ENCODE measurements at regions not wholly inside any gene's neighbourhood (a gene's known extent, or its start where the extent isn't known, plus 50 kb on each side); places are given as distances from the start of the nearest gene placed in this dataset.

DNA sequence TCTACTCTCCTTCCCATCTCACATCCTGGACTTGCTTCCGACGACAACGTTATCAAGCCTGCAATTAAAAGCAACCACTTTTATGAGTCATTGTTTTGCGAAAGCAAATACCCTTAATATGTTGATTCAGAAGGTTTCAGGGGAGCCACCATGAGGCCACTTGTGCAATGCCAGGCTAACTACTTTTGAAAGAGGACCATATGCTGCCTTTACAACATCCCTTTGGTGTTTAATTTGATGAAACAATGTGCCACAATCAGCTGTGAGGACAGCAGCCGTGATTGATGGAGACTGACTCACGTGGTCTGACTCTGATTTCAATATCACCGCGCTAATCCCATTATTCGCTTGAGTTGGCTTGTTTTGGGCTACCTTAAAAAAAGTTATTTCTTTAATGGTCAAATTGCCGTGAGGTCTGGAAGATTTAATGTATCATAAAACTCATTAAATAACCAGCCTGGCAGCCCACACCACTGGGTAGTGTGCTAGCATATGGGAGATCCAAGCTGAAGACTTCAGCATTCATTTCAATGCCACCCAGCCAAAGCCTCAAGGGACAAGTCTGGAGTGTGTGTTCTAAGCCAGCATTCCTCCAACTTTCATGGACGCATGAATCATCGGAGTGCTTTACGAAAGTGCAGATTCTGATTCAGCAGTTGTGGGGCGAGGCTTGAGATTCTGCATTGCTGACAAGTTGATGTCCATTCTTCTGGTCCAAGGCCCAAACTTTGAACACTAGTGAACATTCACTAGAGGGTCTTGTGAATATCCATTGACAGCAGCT, 73.3 kb upstream of the PAXBP1 start:
- 80 to 82% methylated on average over 14 of the region's 14 CpGs for WGBS, 2 donors
- no peaks in the 10 kb centered on the region for H3K9me3 ChIP-seq
- no peaks in the 10 kb centered on the region for H3K4me1 ChIP-seq
- H3K27me3 ChIP-seq, result no peaks in the 10 kb centered on the region
- H3K4me3 ChIP-seq, result no peak overlapping the region
- TF ChIP-seq POLR2A (IDR thresholded peaks at IDR 0.05), result no peak
- TF ChIP-seq, protein P1, sequence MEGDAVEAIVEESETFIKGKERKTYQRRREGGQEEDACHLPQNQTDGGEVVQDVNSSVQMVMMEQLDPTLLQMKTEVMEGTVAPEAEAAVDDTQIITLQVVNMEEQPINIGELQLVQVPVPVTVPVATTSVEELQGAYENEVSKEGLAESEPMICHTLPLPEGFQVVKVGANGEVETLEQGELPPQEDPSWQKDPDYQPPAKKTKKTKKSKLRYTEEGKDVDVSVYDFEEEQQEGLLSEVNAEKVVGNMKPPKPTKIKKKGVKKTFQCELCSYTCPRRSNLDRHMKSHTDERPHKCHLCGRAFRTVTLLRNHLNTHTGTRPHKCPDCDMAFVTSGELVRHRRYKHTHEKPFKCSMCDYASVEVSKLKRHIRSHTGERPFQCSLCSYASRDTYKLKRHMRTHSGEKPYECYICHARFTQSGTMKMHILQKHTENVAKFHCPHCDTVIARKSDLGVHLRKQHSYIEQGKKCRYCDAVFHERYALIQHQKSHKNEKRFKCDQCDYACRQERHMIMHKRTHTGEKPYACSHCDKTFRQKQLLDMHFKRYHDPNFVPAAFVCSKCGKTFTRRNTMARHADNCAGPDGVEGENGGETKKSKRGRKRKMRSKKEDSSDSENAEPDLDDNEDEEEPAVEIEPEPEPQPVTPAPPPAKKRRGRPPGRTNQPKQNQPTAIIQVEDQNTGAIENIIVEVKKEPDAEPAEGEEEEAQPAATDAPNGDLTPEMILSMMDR (IDR thresholded peaks at IDR 0.05), result no peak
- H3K36me3 ChIP-seq (ENCODE audit: low read depth, missing control alignments), result no peaks in the 10 kb centered on the region
- peak; percentile 18 for DNase-seq
- H3K27ac ChIP-seq, result no peak overlapping the region
- intact Hi-C loops (cut with DNase I; ENCODE audit: low total_unique reads), result no loop called here

DNA sequence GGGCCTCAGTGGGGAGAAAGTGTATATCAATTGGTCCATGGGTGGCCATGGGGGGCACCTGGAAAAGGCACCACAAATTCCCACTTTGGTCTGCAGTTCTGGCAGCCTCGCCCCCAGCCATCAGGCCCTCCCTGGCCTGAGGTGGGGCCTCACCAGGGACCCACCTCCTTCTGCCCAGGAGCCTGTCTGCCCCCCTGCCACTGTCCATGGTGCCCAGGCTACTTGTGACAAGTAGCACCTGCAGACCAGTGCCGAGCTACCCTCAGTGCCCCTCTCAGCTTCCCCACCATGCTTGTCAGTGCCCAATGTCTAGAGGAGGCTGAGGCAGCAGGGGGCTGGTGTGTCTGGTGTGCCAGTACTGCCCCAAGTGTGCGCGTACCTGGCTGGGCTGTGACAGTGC, 87.1 kb upstream of the PAXBP1 start:
- no peak overlapping the region for H3K4me3 ChIP-seq
- 96% methylated on average over 4 of the region's 4 CpGs; no CpG with 5 or more reads in 1 of the 2 donors for WGBS, 2 donors
- H3K27ac ChIP-seq, result no peak overlapping the region
- no peaks in the 10 kb centered on the region for H3K27me3 ChIP-seq
- H3K4me1 ChIP-seq, result no peaks in the 10 kb centered on the region
- no peaks in the 10 kb centered on the region for H3K36me3 ChIP-seq (ENCODE audit: low read depth, missing control alignments)
- no peak for DNase-seq
- no peak for TF ChIP-seq POLR2A (IDR thresholded peaks at IDR 0.05)
- TF ChIP-seq, protein P1 (IDR thresholded peaks at IDR 0.05), result no peak
- no peaks in the 10 kb centered on the region for H3K9me3 ChIP-seq
- intact Hi-C loops (cut with DNase I; ENCODE audit: low total_unique reads), result no loop called here

DNA sequence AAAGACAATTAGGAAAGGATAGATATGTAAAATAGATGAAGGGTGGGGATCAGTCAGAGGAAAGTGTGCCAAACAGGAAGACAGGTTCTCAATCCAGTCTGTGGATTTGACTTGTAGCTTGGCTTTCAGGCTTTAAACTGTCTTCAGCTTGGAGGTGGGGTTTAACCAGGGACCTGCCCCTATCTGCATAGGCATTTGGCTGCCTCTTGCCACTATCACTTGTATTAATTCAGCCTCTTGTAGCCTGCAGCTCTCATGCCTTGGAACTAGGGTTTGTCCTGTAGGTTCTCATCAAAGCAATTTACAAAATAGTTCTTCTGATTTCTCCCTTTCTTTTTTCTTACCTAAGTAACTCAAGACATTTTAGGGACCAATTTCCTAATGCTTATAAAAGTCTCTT, 88.8 kb upstream of the PAXBP1 start:
- TF ChIP-seq, protein P1 (IDR thresholded peaks at IDR 0.05), result no peak
- no peak for TF ChIP-seq POLR2A (IDR thresholded peaks at IDR 0.05)
- Histone ChIP-seq H3K27ac (no peak overlapping the region), H3K36me3 (ENCODE audit: low read depth, missing control alignments) (no peaks in the 10 kb centered on the region), H3K9me3 (no peaks in the 10 kb centered on the region), H3K27me3 (no peaks in the 10 kb centered on the region), H3K4me1 (no peaks in the 10 kb centered on the region), H3K4me3 (no peak overlapping the region)
- intact Hi-C loops (cut with DNase I; ENCODE audit: low total_unique reads), result no loop called here
- DNase-seq, result no peak

DNA sequence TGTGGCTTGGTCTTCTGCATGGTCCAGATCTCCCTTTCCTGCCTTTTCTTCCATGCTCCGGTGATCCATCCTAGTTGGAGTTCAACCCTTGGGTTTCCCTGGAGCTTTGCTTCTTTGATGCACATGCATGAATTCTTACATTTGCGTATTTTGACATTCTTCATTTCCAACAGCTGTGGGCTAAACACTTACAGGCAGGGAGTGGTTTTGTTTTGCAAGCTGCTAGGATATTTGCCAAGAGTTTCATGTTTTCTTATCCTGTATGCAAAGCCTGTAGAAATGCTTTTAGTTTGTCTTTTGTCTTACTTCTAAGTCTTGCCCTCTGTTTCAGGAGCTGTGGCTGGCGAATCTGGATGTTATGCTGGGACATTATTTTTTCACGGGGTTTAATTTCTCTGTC, 90.3 kb upstream of the PAXBP1 start:
- H3K27me3 ChIP-seq, result no peaks in the 10 kb centered on the region
- H3K27ac ChIP-seq, result no peak overlapping the region
- no peaks in the 10 kb centered on the region for H3K9me3 ChIP-seq
- no peak for DNase-seq
- no peaks in the 10 kb centered on the region for H3K36me3 ChIP-seq (ENCODE audit: low read depth, missing control alignments)
- H3K4me1 ChIP-seq, result no peaks in the 10 kb centered on the region
- 64 to 66% methylated on average over 4 of the region's 4 CpGs for WGBS, 2 donors
- H3K4me3 ChIP-seq, result no peak overlapping the region
- no peak for TF ChIP-seq POLR2A (IDR thresholded peaks at IDR 0.05)
- TF ChIP-seq, protein P1 (IDR thresholded peaks at IDR 0.05), result no peak
- intact Hi-C loops (cut with DNase I; ENCODE audit: low total_unique reads), result no loop called here

DNA sequence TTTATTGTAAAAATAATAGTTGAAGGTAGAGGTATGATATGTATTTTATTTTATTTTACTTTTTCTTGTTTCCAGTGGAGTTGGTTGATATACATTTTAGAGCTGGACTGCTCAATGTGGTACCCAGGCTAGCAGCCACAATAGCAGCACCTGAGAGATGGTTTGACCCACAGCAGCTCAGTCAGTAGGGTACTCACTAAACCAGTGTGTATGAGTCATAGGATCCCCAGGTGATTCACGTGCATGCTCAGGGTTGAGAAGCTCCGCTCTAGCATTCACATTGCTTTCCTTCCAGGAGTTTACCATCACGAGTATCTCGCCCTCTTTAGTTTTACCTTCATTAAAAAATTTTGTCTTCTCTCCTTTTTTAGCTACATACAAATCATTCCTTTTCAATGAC, 96.0 kb upstream of the PAXBP1 start:
- DNase-seq, result no peak
- no peak for TF ChIP-seq POLR2A (IDR thresholded peaks at IDR 0.05)
- TF ChIP-seq, protein P1 (IDR thresholded peaks at IDR 0.05), result no peak
- intact Hi-C loops (cut with DNase I; ENCODE audit: low total_unique reads), result no loop called here
- WGBS, 2 donors, result 92 to 95% methylated on average over 4 of the region's 4 CpGs
- H3K9me3 ChIP-seq, result no peaks in the 10 kb centered on the region
- H3K27ac ChIP-seq, result no peak overlapping the region
- H3K4me1 ChIP-seq, result no peaks in the 10 kb centered on the region
- no peaks in the 10 kb centered on the region for H3K36me3 ChIP-seq (ENCODE audit: low read depth, missing control alignments)
- H3K27me3 ChIP-seq, result no peaks in the 10 kb centered on the region
- H3K4me3 ChIP-seq, result no peak overlapping the region
